HepG2 (cell line): ENCODE measurements at regions not wholly inside any gene's neighbourhood (a gene's known extent, or its start where the extent isn't known, plus 50 kb on each side); places are given as distances from the start of the nearest gene placed in this dataset.

ENCODE experiments used
- ARID2 ChIP-seq: sonication (generic); formaldehyde crosslinking; IDR thresholded peaks from 2 replicates; pipeline ENCODE4 v1.8.1; 2022; ENCODE audit warnings: mild to moderate bottlenecking, missing genetic modification reagents, borderline replicate concordance
- BRD4 ChIP-seq: sonication (generic); formaldehyde crosslinking; IDR thresholded peaks from 2 replicates; pipeline ENCODE4 v1.4.0; 2020; ENCODE audit warnings: missing genetic modification reagents
- CTCF ChIP-seq: sonication (generic); formaldehyde crosslinking; IDR thresholded peaks from 2 replicates; pipeline ENCODE4 v1.5.0; 2020; ENCODE audit warnings: mild to moderate bottlenecking, missing genetic modification reagents, moderate library complexity
- FOXJ3 ChIP-seq: sonication (generic); formaldehyde crosslinking; IDR thresholded peaks from 2 replicates; pipeline ENCODE4 v1.4.0; 2020; ENCODE audit warnings: missing genetic modification reagents, mild to moderate bottlenecking, borderline replicate concordance
- HNF1B ChIP-seq: sonication (generic); formaldehyde crosslinking; IDR thresholded peaks from 2 replicates; pipeline ENCODE4 v1.5.1; 2020; ENCODE audit warnings: mild to moderate bottlenecking, moderate library complexity, missing genetic modification reagents
- JUND ChIP-seq: sonication (generic); formaldehyde crosslinking; IDR thresholded peaks from 2 replicates; pipeline ENCODE4 v1.8.0; 2022; ENCODE audit warnings: mild to moderate bottlenecking, missing genetic modification reagents
- POLR2AphosphoS5 ChIP-seq: IDR thresholded peaks from 2 replicates; pipeline ENCODE4 v1.6.1; 2012; ENCODE audit warnings: low read depth, low read length
- SRY ChIP-seq: sonication (generic); formaldehyde crosslinking; IDR thresholded peaks from 2 replicates; pipeline ENCODE4 v1.8.0; 2022; ENCODE audit warnings: mild to moderate bottlenecking, missing genetic modification reagents
- ZBED4 ChIP-seq: sonication (generic); formaldehyde crosslinking; IDR thresholded peaks from 2 replicates; pipeline ENCODE4 v1.4.0; 2020; ENCODE audit warnings: missing genetic modification reagents, borderline replicate concordance
- ZFP91 ChIP-seq: sonication (generic); formaldehyde crosslinking; IDR thresholded peaks from 2 replicates; pipeline ENCODE4 v1.9.0; 2022; ENCODE audit warnings: missing genetic modification reagents, mild to moderate bottlenecking, borderline replicate concordance
- ZZZ3 ChIP-seq: sonication (generic); formaldehyde crosslinking; IDR thresholded peaks from 2 replicates; pipeline ENCODE4 v1.4.0; 2020; ENCODE audit warnings: missing genetic modification reagents, mild to moderate bottlenecking, borderline replicate concordance

- TF ChIP-seq HNF1B: no peak
- TF ChIP-seq ZBED4 (CRISPR knock-in tag): no peak
- no peak for TF ChIP-seq CTCF (CRISPR knock-in tag)
- TF ChIP-seq JUND (CRISPR knock-in tag): no peak
- no peak for TF ChIP-seq SRY (CRISPR knock-in tag)
- TF ChIP-seq BRD4 (CRISPR knock-in tag): no peak
- TF ChIP-seq ZFP91 (CRISPR knock-in tag): no peak
- TF ChIP-seq FOXJ3: no peak
- TF ChIP-seq ZZZ3: no peak
- TF ChIP-seq ARID2 (CRISPR knock-in tag): no peak
- TF ChIP-seq POLR2AphosphoS5: no peak
Observed at GRCh38 chr9:6109986-6110385, 94.6 kb upstream of the RANBP6 start.
